Upper lobe of left lung (tissue), 6 donors: ENCODE measurements at regions not wholly inside any gene's neighbourhood (a gene's known extent, or its start where the extent isn't known, plus 50 kb on each side); places are given as distances from the start of the nearest gene placed in this dataset.
"Not testable (repeated sequence)": the region's sequence is repeated elsewhere in the genome, so short reads cannot be mapped to it uniquely, and the experiment has no call there.

ENCODE experiments used
- ATAC-seq, 2 donors: fragments of 200-7000 bp; cut with Tn5 transposase; one replicate each; pipeline ENCODE4 v1.9.1; 2022; ENCODE audit warnings: mild to moderate bottlenecking in 2 of 2, moderate library complexity in 2 of 2; ENCODE audit not compliant: low FRiP score in 2 of 2
- DNase-seq, 2 donors: peaks; one replicate each; pipeline ENCODE4 v3.0.0-alpha.2; 2019 to 2020
- H3K27ac ChIP-seq, 4 donors: fragments of 200-600 bp; sonication (generic); one replicate each; pipeline ENCODE4 v1.5.1; 2016 to 2019
- H3K27me3 ChIP-seq, 4 donors: fragments of 200-600 bp; sonication (generic); one replicate each; pipeline ENCODE4 v1.5.1; 2017 to 2019
- H3K36me3 ChIP-seq, 4 donors: fragments of 200-600 bp; sonication (generic); one replicate each; pipeline ENCODE4 v1.5.1; 2016 to 2019
- H3K4me1 ChIP-seq, 4 donors: fragments of 200-600 bp; sonication (generic); one replicate each; pipeline ENCODE4 v1.5.1; 2018 to 2019
- H3K4me3 ChIP-seq, 4 donors: fragments of 200-600 bp; sonication (generic); one replicate each; pipeline ENCODE4 v1.5.1; 2017 to 2019; ENCODE audit warnings: mild to moderate bottlenecking in 2 of 4, moderate library complexity in 1 of 4
- H3K9me3 ChIP-seq, 4 donors: fragments of 200-600 bp; sonication (generic); one replicate each; pipeline ENCODE4 v1.5.1; 2018 to 2019
- CTCF ChIP-seq, 6 experiments: fragments of 450-650 bp in 4 of 6; fragments of 200-600 bp in 2 of 6; sonication (generic) in 2 of 6; IDR thresholded peaks; one replicate each; pipeline ENCODE4 v1.5.1; 2016 to 2019; ENCODE audit warnings: antibody characterized with exemption in 6 of 6
- EP300 ChIP-seq, 4 donors: sonication (generic); formaldehyde crosslinking; IDR thresholded peaks; one replicate each; pipeline ENCODE4 v1.5.1; 2017; ENCODE audit warnings: antibody characterized with exemption in 4 of 4, control low read depth in 2 of 4
- POLR2A ChIP-seq, 4 donors: fragments of 450-650 bp; IDR thresholded peaks; one replicate each; pipeline ENCODE4 v1.5.1; 2016 to 2017; ENCODE audit warnings: antibody characterized with exemption in 4 of 4, mild to moderate bottlenecking in 2 of 4
- POLR2AphosphoS5 ChIP-seq, 2 donors: sonication (generic); formaldehyde crosslinking; IDR thresholded peaks; one replicate each; pipeline ENCODE4 v1.5.1; 2017; ENCODE audit warnings: antibody characterized with exemption in 2 of 2
- WGBS, 2 donors: methylation state at CpG; one replicate each; pipeline ENCODE4 v1.1.5; 2017 to 2018; 5-methylcytosine and 5-hydroxymethylcytosine counted together
- donor health status: DM: no; HTN: no; CAD: no; lungs with moderate emphysema.
- donor health status: DM: no; HTN: yes; CAD: no; lungs with severe emphysema.

GRCh38 chr17:77058016-77058415, 82.8 kb upstream of the SEC14L1 start:
- no peak overlapping the region for H3K27ac ChIP-seq
- H3K27me3 ChIP-seq, result no peaks in the 10 kb centered on the region
- H3K4me1 ChIP-seq, result peaks cover 0 to 7% (median 0%) of the 10 kb centered on the region in 4 donors
- no peak for TF ChIP-seq POLR2AphosphoS5 (IDR thresholded peaks at IDR 0.05)
- no peak for TF ChIP-seq EP300 (IDR thresholded peaks at IDR 0.05)
- no peak for TF ChIP-seq CTCF (IDR thresholded peaks at IDR 0.05)
- no peak for TF ChIP-seq POLR2A (IDR thresholded peaks at IDR 0.05)
- ATAC-seq (no peak), DNase-seq (no peak)
- no peaks in the 10 kb centered on the region for H3K36me3 ChIP-seq
- WGBS, 2 donors, result 70% methylated on average over 5 of the region's 5 CpGs
- no peaks in the 10 kb centered on the region for H3K9me3 ChIP-seq
- H3K4me3 ChIP-seq, result no peak overlapping the region

GRCh38 chr17:77061669-77062068, 79.1 kb upstream of the SEC14L1 start:
- no peak for ATAC-seq
- H3K36me3 ChIP-seq, result no peaks in the 10 kb centered on the region
- no peak overlapping the region for H3K27ac ChIP-seq
- H3K4me3 ChIP-seq, result no peak overlapping the region
- H3K27me3 ChIP-seq, result no peaks in the 10 kb centered on the region
- WGBS, 2 donors, result 63 to 67% methylated on average over 10 of the region's 10 CpGs
- H3K4me1 ChIP-seq, result no peaks in the 10 kb centered on the region
- no peak for DNase-seq
- no peak for TF ChIP-seq CTCF (IDR thresholded peaks at IDR 0.05)
- no peak for TF ChIP-seq EP300 (IDR thresholded peaks at IDR 0.05)
- no peak for TF ChIP-seq POLR2AphosphoS5 (IDR thresholded peaks at IDR 0.05)
- no peak for TF ChIP-seq POLR2A (IDR thresholded peaks at IDR 0.05)
- H3K9me3 ChIP-seq, result no peaks in the 10 kb centered on the region

GRCh38 chr17:77064598-77064997, 76.2 kb upstream of the SEC14L1 start:
- Histone ChIP-seq H3K4me1 (no peaks in the 10 kb centered on the region), H3K27ac (no peak overlapping the region), H3K27me3 (no peaks in the 10 kb centered on the region), H3K4me3 (no peak overlapping the region), H3K36me3 (no peaks in the 10 kb centered on the region), H3K9me3 (no peaks in the 10 kb centered on the region)
- WGBS, 2 donors, result 81 to 94% methylated on average over 5 of the region's 5 CpGs
- TF ChIP-seq POLR2A (IDR thresholded peaks at IDR 0.05), result no peak
- no peak for TF ChIP-seq EP300 (IDR thresholded peaks at IDR 0.05)
- TF ChIP-seq POLR2AphosphoS5 (IDR thresholded peaks at IDR 0.05), result no peak
- TF ChIP-seq CTCF (IDR thresholded peaks at IDR 0.05), result no peak
- ATAC-seq (no peak), DNase-seq (no peak)

GRCh38 chr17:77066165-77066564, 74.6 kb upstream of the SEC14L1 start:
- no peak for DNase-seq
- no peaks in the 10 kb centered on the region for H3K27me3 ChIP-seq
- no peak overlapping the region for H3K27ac ChIP-seq
- H3K9me3 ChIP-seq, result no peaks in the 10 kb centered on the region
- H3K4me3 ChIP-seq, result no peak overlapping the region
- no peak for ATAC-seq
- no peaks in the 10 kb centered on the region for H3K36me3 ChIP-seq
- 75 to 87% methylated on average over 2 of the region's 2 CpGs for WGBS, 2 donors
- no peak for TF ChIP-seq EP300 (IDR thresholded peaks at IDR 0.05)
- no peak for TF ChIP-seq CTCF (IDR thresholded peaks at IDR 0.05)
- TF ChIP-seq POLR2AphosphoS5 (IDR thresholded peaks at IDR 0.05), result no peak
- no peak for TF ChIP-seq POLR2A (IDR thresholded peaks at IDR 0.05)
- H3K4me1 ChIP-seq, result no peaks in the 10 kb centered on the region

GRCh38 chr17:77066726-77067409, 73.9 kb upstream of the SEC14L1 start:
- not testable (repeated sequence) for H3K4me1 ChIP-seq, H3K9me3 ChIP-seq, H3K27me3 ChIP-seq, H3K27ac ChIP-seq, H3K4me3 ChIP-seq, H3K36me3 ChIP-seq
- WGBS, 2 donors, result 34 to 35% methylated on average over 10 of the region's 10 CpGs
- TF ChIP-seq CTCF (IDR thresholded peaks at IDR 0.05), result peak; percentile 33 to 63 (median 56)
- ATAC-seq, result peak; percentile 64 to 71
- peak; percentile 30 to 60 for DNase-seq
